ENCODE measurements at regions not wholly inside any gene's neighbourhood (a gene's known extent, or its start where the extent isn't known, plus 50 kb on each side); places are given as distances from the start of the nearest gene placed in this dataset.

- TF ChIP-seq CTCF (IDR thresholded peaks at IDR 0.05), result no peak
- no peak for TF ChIP-seq NFATC4 (CRISPR knock-in tag; IDR thresholded peaks at IDR 0.05)
- no peak for TF ChIP-seq ZNF232 (CRISPR knock-in tag; IDR thresholded peaks at IDR 0.05)
- TF ChIP-seq TP53 (CRISPR knock-in tag; IDR thresholded peaks at IDR 0.05), result no peak
- TF ChIP-seq, protein P1, sequence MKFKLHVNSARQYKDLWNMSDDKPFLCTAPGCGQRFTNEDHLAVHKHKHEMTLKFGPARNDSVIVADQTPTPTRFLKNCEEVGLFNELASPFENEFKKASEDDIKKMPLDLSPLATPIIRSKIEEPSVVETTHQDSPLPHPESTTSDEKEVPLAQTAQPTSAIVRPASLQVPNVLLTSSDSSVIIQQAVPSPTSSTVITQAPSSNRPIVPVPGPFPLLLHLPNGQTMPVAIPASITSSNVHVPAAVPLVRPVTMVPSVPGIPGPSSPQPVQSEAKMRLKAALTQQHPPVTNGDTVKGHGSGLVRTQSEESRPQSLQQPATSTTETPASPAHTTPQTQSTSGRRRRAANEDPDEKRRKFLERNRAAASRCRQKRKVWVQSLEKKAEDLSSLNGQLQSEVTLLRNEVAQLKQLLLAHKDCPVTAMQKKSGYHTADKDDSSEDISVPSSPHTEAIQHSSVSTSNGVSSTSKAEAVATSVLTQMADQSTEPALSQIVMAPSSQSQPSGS (CRISPR knock-in tag; IDR thresholded peaks at IDR 0.05; ENCODE audit: borderline replicate concordance, low read depth), result no peak
- TF ChIP-seq SMAD3 (CRISPR knock-in tag; IDR thresholded peaks at IDR 0.05; ENCODE audit: borderline replicate concordance), result no peak
- TF ChIP-seq TEAD4 (CRISPR knock-in tag; IDR thresholded peaks at IDR 0.05), result no peak
- no peak for TF ChIP-seq RELA (CRISPR knock-in tag; IDR thresholded peaks at IDR 0.05; ENCODE audit: borderline replicate concordance)
- no peak for TF ChIP-seq NFE2L1 (CRISPR knock-in tag; IDR thresholded peaks at IDR 0.05)
- no peak for TF ChIP-seq MAX (CRISPR knock-in tag; IDR thresholded peaks at IDR 0.05)
- no peak for TF ChIP-seq TCF7 (CRISPR knock-in tag; IDR thresholded peaks at IDR 0.05; ENCODE audit: low read depth)
- no peak for TF ChIP-seq ZNF396 (CRISPR knock-in tag; IDR thresholded peaks at IDR 0.05; ENCODE audit: borderline replicate concordance)
- TF ChIP-seq, protein P2, sequence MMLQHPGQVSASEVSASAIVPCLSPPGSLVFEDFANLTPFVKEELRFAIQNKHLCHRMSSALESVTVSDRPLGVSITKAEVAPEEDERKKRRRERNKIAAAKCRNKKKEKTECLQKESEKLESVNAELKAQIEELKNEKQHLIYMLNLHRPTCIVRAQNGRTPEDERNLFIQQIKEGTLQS (CRISPR knock-in tag; conservative IDR thresholded peaks at IDR 0.05), result no peak
Measured at GRCh38 chr14:97704316-97704885, 907.2 kb downstream of the VRK1 start.

Data from WTC11 (cell line).